HG03066 (cell line): ENCODE measurements at regions not wholly inside any gene's neighbourhood (a gene's known extent, or its start where the extent isn't known, plus 50 kb on each side); places are given as distances from the start of the nearest gene placed in this dataset.
"Not testable (repeated sequence)": the region's sequence is repeated elsewhere in the genome, so short reads cannot be mapped to it uniquely, and the experiment has no call there.

Source experiments
- ATAC-seq: cut with Tn5 transposase; IDR thresholded peaks from one replicate; pipeline ENCODE4 v1.9.1; 2021; ENCODE audit warnings: low read depth; ENCODE audit not compliant: unreplicated experiment

DNA sequence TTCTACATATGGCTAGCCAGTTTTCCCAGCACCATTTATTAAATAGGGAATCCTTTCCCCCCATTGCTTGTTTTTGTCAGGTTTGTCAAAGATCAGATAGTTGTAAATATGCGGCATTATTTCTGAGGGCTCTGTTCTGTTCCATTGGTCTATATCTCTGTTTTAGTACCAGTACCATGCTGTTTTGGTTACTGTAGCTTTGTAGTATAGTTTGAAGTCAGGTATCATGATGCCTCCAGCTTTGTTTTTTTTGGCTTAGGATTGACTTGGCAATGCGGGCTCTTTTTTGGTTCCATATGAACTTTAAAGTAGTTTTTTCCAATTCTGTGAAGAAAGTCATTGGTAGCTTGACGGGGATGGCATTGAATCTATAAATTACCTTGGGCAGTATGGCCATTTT is 60.0 kb upstream of the GPC3 start:
- ATAC-seq = not testable (repeated sequence)

DNA sequence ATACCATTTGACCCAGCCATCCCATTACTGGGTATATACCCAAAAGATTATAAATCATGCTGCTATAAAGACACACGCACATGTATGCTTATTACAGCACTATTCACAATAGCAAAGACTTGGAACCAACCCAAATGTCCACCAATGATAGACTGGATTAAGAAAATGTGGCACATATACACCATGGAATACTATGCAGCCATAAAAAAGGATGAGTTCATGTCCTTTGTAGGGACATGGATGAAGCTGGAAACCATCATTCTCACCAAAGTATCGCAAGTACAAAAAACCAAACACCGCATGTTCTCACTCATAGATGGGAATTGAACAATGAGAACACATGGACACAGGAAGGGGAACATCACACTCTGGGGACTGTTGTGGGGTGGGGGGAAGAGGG is 81.7 kb upstream of the GPC3 start:
- not testable (repeated sequence) for ATAC-seq

DNA sequence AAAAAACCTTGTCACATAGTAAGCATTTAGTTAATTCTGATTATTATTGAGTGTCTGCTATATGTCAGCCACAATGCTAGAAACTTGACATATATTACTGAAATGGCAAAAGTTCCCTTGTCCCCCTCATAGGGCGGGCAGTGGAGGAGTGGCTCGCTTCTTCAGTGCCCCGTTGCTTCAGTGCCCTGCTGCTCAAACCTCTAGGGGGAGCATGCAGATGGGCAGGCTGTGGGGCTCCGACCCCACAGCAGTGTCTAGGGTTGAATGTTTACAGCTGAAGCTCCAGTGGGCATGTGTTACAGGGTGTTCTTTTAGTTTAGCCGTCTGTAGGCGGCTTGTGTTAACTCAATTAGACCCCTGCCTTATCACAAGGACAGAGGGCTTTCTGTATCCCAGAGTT is 86.5 kb upstream of the GPC3 start:
- not testable (repeated sequence) for ATAC-seq

DNA sequence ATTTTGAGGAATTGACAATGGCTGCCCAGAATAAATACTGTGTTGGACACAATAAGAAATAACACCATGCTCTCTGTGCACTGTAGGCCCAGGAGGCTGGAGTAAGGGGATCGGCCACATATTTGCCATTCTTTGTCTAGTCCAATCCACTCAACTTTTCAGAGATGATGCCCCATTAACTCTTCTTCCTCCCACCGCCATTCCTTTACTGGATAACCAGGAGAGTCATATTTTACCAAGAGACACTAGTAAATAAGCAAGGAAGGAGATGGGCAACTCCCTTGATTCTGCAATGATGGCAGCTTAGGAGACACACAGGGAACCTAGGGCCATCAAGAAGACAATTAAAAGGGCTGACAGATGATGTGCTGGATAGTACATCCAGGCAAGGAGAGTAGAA is 87.9 kb upstream of the GPC3 start:
- no peak for ATAC-seq

DNA sequence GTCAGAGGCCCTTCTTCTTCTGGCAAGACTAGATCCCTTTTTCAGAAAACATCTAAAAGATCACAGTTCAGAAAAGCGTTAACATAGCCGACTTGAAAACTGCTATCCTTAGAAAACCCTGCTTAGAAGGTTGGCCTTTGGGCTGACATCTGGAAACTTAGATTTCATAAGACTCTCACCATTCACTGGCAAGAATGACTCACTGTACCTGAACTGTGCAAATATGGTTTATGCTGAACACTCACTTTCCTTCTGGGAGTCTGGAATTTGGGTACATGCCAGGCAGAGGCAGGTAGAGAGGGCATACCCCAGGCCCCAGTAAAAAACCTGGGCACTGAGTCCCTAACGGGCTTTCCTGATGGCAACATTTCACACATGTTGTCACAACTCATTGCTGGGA is 88.8 kb upstream of the GPC3 start:
- ATAC-seq = no peak

DNA sequence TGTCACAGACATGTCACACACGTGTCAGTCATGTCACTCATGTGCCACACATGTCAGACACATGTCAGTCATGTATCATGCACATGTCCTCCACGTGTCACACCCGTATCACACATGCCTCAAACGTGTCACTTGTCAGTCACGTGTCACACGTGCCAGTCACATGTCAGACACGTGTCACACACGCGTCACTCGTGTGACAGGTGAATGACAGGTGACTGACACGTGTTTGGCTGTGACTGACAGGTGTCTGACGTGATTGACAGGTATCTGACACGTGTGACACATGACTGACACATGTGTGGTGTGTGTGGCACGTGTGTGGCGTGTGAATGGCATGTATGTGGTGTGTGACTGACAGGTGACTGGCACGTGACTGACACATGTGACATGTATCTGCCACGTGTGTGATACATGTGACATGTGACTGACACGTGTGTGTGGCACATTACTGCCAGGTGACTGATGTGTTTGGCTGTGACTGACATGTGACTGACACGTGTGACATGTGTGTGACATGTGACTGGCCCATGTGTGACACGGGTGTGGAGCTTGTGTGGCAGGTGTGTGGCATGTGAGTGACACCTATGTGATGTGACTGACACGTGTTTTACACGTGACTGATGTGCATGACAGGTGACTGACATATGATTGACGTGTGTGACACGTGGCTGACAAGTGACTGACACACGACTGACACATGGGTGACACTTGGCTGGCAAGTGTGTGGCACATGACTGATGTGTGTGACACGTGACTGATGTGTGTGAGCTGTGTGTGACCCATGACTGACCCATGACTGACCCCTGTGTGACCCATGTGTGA is 90.7 kb upstream of the GPC3 start:
- no peak for ATAC-seq

DNA sequence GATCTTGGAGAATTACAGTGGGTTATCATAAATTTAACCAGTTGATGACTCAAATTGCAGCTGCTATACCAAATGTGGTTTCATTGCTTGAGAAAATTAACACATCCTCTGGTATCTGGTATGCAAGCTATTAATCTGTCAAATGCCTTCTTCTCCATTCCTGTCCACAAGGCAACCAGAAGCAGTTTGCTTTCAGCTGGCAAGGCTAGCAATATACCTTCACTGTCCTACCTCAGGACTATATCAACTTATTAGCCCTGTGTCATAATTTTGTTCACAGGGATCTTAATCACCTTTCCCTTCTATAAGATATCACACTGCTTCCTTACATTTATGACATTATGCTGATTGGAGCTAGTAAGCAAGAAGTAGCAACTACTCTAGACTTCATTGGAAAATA is 110.0 kb upstream of the GPC3 start:
- ATAC-seq = no peak

DNA sequence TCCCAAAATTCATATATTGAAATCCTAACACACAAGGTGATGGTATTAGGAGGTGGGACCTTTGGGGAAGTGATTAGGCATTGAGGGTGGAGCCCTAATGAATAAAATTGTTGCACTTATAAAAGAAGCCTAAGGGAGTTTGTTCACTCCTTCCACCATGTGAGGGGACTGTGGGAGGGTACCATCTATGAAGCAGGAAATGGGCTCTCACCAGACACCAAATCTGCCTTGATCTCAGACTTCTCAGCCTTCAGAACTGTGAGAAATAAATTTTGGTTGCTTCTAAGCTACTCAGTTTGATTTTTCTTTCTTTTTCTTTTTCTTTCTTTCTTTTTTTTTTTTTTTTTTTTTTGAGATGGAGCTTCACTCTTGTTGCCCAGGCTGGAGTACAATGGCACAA is 116.2 kb upstream of the GPC3 start:
- no peak for ATAC-seq

DNA sequence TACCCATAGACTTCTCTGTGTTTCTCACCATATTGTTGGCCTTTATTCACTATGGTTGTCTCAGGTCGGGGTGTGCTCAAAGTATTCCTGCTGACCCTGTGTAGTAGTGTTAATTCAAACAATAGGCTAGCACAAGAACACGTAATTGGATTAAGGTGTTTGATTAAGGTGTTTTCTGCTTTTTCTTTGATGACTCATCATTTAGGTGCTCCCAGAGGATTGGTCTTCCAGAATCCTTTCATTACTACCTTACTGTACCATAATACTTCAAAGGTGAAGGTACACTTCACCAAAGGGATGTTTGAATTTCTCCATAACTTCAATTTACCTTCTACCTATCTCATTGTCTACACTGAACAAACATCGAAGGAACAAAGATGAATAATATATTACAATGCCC is 121.7 kb upstream of the CCDC160 start:
- ATAC-seq = no peak

DNA sequence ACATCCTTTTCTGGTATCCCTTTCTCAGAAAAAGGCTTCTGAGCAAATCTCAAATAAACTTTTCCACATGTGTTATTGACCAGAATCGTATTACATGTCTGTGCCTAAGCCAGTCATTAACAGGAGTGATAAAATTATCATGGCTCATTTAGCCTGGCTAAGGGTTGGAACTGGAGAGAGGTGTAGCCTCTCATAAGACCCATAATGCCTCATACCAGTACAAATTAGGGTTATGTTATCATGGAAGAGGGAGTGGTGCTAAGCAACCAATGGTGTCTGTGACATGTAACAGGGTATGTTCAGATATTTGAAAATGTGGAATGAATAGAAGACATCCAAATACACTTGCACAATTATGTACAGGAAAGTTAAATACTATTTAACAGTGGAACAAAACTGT is 99.6 kb upstream of the CCDC160 start:
- no peak for ATAC-seq

DNA sequence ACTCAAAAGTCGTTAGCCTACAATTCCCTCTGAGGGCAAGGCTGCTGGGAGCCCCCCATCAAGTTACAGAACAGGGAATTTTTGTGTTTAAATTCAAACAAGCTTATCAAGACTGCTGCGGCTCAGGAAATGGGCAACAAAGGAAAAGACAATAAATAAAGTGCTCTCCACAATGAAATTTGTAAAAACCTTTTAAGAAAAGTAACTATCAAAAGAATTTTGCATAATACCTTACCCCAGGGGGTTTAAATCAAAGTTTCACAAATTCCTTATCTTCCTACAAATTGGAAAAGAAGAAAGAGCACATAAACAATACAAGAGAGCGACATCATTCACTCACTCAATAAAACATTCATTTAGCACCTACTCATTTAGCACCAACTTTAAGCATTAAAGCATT is 97.9 kb upstream of the CCDC160 start:
- no peak for ATAC-seq

DNA sequence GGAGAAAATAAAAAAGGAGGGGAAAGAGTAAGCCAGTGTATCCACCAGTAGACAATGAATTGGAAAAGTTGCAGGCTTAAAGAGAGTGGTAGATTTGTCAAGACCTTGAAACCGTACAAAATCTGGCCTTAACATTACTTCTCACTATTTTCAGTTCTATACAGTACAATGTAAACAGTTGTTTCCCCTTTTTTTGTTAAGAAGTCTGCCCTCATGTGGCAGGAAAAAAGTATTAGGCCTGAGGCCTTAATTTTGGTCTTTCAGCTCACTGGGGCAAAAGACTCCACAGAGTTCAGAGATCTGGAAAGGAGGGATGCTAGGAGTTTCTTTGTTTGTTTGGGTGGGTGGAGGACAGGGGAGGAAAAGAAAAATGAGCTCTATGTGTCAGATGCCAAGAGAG is 92.8 kb upstream of the CCDC160 start:
- ATAC-seq = peak; percentile 77

DNA sequence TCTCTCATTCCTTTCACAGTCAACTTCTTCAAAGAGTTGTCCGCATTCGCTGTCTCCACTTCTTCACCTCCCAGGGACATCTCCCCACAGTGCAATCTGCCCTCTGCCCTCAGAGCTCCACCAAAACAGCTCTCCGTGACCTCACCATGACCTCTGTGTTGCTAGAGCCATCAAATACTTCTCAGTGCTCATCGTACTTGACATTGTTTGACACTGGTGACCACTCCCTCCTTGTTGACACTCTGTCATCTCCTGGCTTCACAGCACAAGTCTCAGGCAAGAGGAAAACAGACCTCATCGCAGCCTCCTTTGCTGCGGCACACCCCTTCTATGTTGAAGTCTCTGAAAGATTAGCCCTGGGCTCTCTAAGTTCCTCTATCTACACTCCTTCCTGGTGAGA is 90.5 kb upstream of the CCDC160 start:
- ATAC-seq = no peak

DNA sequence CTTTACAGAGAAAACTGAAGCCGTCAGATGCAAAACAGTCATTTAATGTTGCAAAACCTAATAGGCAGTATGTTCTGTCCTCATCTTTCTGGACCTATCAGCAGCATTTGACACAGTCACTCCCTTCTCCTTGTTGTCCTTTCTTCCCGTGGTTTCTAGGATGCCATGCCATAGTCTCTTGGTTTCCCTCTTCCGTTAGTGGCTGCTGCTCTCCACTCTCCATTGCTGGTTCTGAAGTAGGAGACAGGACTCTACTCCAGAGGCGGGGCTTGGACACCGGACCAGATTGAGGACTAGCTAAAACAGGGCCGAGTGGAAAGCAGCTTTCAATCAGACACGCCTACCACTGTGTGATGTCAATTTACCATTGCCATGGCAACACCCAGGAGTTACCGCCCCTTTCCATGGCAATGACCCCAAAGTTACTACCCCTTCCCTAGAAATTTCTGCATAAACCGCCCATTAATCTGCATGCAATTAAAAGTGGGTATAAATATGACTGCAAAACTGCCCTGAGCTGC is 88.8 kb upstream of the CCDC160 start:
- no peak for ATAC-seq

DNA sequence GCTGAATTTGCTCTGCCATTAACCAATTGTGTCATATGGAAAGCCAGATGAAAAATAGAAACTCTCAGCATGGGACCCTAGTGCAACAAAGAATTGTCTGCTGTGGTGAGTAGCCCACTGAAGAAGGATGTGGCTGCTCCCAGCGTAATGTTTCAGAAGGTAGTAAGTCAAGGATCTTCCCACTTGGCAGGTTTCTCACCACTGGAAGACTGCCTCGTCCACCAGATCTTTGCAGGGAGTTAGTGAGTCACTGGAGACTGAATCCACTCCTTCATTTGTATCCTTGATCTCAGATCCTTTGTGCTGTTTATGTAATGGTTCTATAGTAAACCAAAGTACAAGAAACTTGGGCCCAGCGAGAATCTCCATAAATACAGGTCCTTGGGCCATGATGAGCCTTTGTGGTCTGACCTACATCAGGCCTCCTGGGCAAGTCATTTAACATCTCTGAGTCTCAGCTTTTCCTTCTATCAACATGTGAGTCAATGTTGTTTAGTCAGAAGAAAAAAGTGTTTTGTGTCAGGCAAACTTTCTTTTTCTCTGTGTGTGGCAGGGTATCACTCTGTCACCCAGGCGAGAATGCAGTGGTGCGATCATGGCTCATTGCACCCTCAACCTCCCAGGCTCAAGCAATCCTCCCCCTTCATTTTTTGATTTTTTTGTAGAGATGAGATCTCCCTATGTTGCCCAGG is 78.0 kb upstream of the CCDC160 start:
- no peak for ATAC-seq

DNA sequence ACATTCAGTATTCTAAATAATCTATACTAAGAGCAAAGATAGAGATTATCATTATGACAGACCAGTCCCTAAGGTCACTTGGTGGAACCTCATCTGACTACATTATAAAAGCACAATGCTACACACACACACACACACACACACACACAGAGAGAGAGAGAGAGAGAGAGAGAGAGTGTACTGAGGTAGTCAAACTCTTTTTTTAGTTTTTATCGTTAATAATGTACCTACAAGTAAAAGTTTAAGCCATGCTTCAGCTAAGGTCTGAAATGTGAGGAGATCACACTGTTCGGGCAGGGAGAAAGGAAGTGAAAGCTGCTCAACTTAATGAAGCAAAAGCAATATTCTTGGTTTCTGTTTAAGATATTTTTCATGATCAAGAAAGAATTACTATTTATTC is 75.8 kb upstream of the CCDC160 start:
- ATAC-seq = peak; percentile 86

DNA sequence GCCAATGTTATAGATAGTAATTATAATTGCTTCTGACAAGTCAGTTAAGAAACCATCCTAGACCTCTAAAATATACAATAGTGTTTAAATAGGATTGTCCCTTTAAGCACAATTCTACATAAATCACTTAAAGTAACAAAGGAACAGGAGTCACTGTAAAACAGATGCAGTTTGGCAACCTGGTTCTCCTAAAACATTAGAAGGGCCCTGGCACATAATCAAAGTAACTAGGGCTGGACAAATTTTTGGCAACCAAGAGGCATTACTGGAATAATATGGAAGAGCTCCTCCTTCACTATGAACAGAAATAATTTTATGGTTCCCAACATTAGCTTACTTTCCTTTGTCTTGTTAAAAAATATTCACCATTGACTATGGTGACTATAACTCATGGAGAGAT is 75.0 kb upstream of the CCDC160 start:
- ATAC-seq = no peak

DNA sequence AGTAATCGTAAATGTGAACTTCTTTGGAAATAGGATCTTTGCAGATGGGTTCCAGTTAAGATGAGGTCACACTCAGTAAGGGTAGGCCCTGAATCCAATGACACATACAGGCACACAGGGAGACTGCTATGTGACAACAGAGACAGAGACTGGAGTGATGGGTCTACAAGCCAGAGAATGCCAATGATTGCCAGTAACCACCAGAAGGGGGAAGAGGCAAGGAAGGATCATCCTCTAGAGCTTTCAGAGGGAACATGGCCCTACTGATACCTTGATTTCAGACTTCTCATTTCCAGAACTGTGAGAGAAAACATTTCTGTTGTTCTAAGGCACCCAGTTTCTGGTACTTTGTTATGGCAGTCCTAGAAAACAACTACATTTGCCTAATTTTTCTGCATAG is 73.1 kb upstream of the CCDC160 start:
- ATAC-seq = no peak

DNA sequence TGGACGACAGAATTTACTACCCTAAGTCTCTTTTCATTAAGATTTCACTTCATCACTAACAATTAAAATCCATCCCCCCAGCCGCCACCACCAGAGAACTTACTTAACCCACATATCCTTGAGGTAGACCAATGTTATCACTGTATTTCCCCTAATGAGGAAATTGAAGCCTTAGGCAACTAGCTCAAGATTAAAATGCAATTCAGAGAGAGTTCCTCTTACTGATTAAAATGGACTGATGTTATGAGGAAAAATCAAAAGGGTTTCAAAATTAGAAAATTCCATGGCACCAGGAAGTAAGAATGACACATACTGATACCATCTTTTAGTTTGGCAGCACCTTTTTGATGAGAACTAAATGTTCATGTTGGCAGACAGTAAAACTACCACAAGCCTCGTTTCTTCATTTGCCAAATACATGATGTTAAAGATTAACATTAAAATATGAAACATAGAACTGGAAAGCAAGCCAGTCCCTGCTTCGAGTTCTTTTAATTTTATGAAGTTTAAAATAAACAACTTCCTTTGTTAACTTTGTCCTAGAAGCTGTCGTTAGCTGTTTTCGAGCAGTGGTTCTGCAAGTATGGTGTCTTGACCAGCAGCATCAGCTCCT is 69.3 kb upstream of the CCDC160 start:
- ATAC-seq = no peak

DNA sequence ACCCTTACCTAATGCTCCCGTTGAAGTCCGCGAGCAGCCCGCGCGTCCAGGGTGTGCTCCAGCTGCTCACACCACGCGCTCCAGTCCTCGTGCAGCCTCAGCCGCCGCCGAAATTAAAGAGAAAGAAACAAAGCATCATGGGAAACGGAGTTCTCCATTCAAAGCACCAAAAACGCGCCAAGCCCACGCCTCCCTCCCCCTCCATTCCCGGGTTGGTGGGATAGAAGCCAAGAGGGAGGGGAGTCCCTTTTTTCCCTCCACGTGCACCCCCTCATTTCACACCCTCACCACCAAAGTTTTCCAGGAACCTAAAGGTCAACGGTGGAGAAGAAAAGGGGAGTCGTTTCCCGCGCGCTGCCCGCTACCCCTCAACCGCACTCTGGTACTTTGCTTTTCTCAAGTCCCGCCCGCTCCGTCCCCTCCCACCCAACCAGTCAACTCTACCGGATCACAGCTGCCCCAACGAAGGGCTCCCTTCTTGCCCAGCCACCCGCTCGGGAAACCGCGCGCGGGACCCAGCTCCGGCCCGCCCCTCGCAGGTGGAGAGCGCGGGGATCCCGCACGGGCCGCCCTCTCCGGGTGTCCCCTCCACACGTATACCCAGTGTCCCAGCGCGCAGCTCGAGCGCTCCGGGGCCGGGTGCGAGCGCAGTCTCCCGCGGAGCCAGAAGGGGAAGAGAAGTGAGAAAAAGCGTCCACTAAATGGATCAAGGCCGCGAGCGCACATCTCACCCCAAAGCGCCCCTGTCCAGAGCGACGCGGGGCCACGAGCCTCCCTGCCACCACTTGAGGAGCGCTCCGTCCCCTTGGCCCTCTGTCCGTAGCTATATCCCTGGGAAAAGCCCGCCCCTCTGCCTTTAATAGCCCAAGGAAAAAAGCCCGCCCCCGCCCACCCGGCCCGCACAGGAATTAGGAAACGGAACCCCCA is 65.1 kb upstream of the CCDC160 start:
- ATAC-seq = peak; percentile 39
